OCI-LY3 (cell line): ENCODE measurements at regions not wholly inside any gene's neighbourhood (a gene's known extent, or its start where the extent isn't known, plus 50 kb on each side); places are given as distances from the start of the nearest gene placed in this dataset.

Experiments
- H2AFZ ChIP-seq: fragments of 200-600, 300-600 bp; shearing (Covaris generic); 2 replicates; pipeline ENCODE4 v1.6.0; 2014; ENCODE audit warnings: antibody characterized with exemption, low read depth, low read length
- H3K27ac ChIP-seq: fragments of 200-600, 300-600 bp; sonication (generic); 2 replicates; pipeline ENCODE4 v1.5.1; 2014; ENCODE audit warnings: mild to moderate bottlenecking, low read length, moderate library complexity, mixed read lengths
- H3K27me3 ChIP-seq: fragments of 200-600, 300-600 bp; sonication (generic); 2 replicates; pipeline ENCODE4 v1.6.1; 2014; ENCODE audit warnings: low read depth, low read length, mixed read lengths
- H3K36me3 ChIP-seq: fragments of 200-600, 300-600 bp; sonication (generic); replicated peaks from 2 replicates; pipeline ENCODE3; 2014; ENCODE audit warnings: low read depth, low read length, mixed read lengths
- H3K4me1 ChIP-seq: fragments of 300-600, 200-600 bp; sonication (generic); 2 replicates; pipeline ENCODE4 v1.6.1; 2014; ENCODE audit warnings: low read length, mixed read lengths
- H3K4me2 ChIP-seq: fragments of 200-600, 300-600 bp; sonication (generic); 2 replicates; pipeline ENCODE4 v1.6.1; 2014; ENCODE audit warnings: low read length, mixed read lengths
- H3K4me3 ChIP-seq: fragments of 300-600, 200-600 bp; sonication (generic); 2 replicates; pipeline ENCODE4 v1.5.1; 2014; ENCODE audit warnings: antibody characterized with exemption, mild to moderate bottlenecking, low read length, moderate library complexity
- H3K79me2 ChIP-seq: fragments of 300-600, 200-600 bp; shearing (Covaris generic); 2 replicates; pipeline ENCODE4 v1.6.1; 2014; ENCODE audit warnings: mild to moderate bottlenecking, low read length, mixed read lengths
- H3K9ac ChIP-seq: fragments of 300-600, 200-600 bp; shearing (Covaris generic); 2 replicates; pipeline ENCODE4 v1.6.0; 2014; ENCODE audit warnings: mild to moderate bottlenecking, low read length, moderate library complexity
- H3K9me3 ChIP-seq: fragments of 200-600, 300-600 bp; shearing (Covaris generic); 2 replicates; pipeline ENCODE4 v1.6.1; 2014; ENCODE audit warnings: low read length, mixed read lengths; ENCODE audit not compliant: insufficient read depth
- H4K20me1 ChIP-seq: fragments of 200-600, 300-600 bp; sonication (generic); 2 replicates; pipeline ENCODE4 v1.6.1; 2016; ENCODE audit warnings: low read length, mixed read lengths; ENCODE audit not compliant: insufficient read depth
- CTCF ChIP-seq: fragments of 200-600, 300-600 bp; sonication (generic); IDR thresholded peaks from 2 replicates; pipeline ENCODE4 v1.5.1; 2014; ENCODE audit warnings: antibody characterized with exemption, low read length, low read depth
- EZH2phosphoT487 ChIP-seq: fragments of 200-600 bp; shearing (Covaris generic); IDR thresholded peaks from 2 replicates; pipeline ENCODE4 v1.6.1; 2018; ENCODE audit warnings: antibody characterized with exemption, mixed run types, low read depth

GRCh38 chr2:81213598-81213997 is 909.0 kb upstream of the LRRTM1 start:
- Histone ChIP-seq H3K36me3 (no peaks in the 10 kb centered on the region), H3K9me3 (no peaks in the 10 kb centered on the region), H3K4me1 (no peaks in the 10 kb centered on the region), H3K9ac (no peak overlapping the region), H4K20me1 (no peaks in the 10 kb centered on the region), H3K27me3 (no peaks in the 10 kb centered on the region), H3K4me2 (no peak overlapping the region), H3K79me2 (no peaks in the 10 kb centered on the region), H3K27ac (no peak overlapping the region), H2AFZ (no peak overlapping the region), H3K4me3 (no peak overlapping the region)
- TF ChIP-seq EZH2phosphoT487 (no peak), CTCF (no peak)

DNA sequence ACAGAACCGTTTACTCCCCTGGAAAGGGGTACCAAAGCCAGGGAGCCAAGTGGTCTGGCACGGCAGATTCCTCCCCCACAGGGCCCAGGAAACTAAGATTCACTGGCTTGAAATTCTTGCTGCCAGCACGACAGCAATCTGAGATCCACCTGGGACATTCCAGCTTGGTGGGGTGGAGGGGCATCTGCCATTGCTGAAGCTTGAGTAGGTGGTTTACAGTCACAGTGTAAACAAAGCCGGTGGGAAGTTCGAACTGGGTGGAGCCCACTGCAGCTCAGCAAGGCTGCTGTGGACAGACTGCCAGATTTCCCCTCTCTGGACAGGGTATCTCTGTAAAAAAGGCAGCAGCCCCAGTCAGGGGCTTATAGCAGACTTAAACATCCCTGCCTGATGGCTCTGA is 901.7 kb upstream of the LRRTM1 start:
- no peaks in the 10 kb centered on the region for H3K36me3 ChIP-seq
- no peaks in the 10 kb centered on the region for H3K27me3 ChIP-seq
- H3K9ac ChIP-seq = no peak overlapping the region
- H3K27ac ChIP-seq = no peak overlapping the region
- H3K4me3 ChIP-seq = no peak overlapping the region
- no peaks in the 10 kb centered on the region for H3K9me3 ChIP-seq
- no peaks in the 10 kb centered on the region for H3K79me2 ChIP-seq
- no peaks in the 10 kb centered on the region for H3K4me1 ChIP-seq
- no peak overlapping the region for H3K4me2 ChIP-seq
- TF ChIP-seq EZH2phosphoT487 = no peak
- TF ChIP-seq CTCF = no peak
- H2AFZ ChIP-seq = no peak overlapping the region
- H4K20me1 ChIP-seq = no peaks in the 10 kb centered on the region

DNA sequence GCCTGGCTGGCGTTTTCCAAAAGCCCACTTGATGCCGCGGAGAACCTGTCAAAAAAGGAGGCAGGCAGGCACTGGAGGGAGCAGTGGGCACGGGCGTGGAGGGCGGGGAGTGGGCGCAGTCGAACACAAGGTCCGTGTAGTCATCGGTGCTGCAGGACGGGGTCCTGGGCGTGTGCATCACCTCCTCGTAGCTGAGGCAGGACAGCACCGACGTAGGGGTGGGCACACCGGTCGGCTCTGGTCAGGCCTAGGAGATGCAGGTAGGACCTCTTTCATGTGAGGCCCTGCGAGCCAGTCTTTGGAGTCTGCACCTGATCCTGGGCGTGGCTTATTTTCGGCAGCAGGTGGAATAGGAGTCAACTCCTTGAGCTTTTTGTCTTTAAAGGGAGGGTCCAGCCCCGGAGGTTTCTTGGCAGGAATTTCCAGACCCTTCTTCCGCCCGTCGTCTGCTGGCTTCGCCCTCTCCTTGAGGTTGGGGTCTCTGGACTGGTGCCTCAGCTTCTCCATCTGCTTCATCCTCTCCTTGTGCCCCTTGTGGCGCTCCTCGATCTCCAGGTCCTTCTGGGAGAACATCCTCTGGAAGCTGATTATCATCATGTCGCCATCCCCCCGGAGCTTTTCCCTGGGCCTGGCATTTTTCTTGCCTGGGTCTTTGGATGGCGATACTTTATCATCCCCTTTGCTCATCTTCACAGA is 892.5 kb upstream of the LRRTM1 start:
- no peaks in the 10 kb centered on the region for H3K27me3 ChIP-seq
- no peak overlapping the region for H3K4me3 ChIP-seq
- no peaks in the 10 kb centered on the region for H3K9me3 ChIP-seq
- no peaks in the 10 kb centered on the region for H3K4me1 ChIP-seq
- no peak overlapping the region for H2AFZ ChIP-seq
- no peak overlapping the region for H3K27ac ChIP-seq
- TF ChIP-seq CTCF (no peak), EZH2phosphoT487 (no peak)
- H3K36me3 ChIP-seq = no peaks in the 10 kb centered on the region
- H3K4me2 ChIP-seq = no peak overlapping the region
- H3K9ac ChIP-seq = no peak overlapping the region
- H3K79me2 ChIP-seq = no peaks in the 10 kb centered on the region
- H4K20me1 ChIP-seq = no peaks in the 10 kb centered on the region

GRCh38 chr2:81196383-81196851 is 891.9 kb upstream of the LRRTM1 start:
- no peaks in the 10 kb centered on the region for H3K9me3 ChIP-seq
- H3K36me3 ChIP-seq = no peaks in the 10 kb centered on the region
- TF ChIP-seq EZH2phosphoT487 (no peak), CTCF (no peak)

More at GRCh38 chr2:81196383-81196851, 891.9 kb upstream of the LRRTM1 start:
- Histone ChIP-seq H3K79me2 (no peaks in the 10 kb centered on the region), H3K27me3 (no peaks in the 10 kb centered on the region), H4K20me1 (no peaks in the 10 kb centered on the region), H2AFZ (no peak overlapping the region), H3K4me2 (no peak overlapping the region), H3K4me3 (no peak overlapping the region), H3K9ac (no peak overlapping the region), H3K4me1 (no peaks in the 10 kb centered on the region), H3K27ac (no peak overlapping the region)
